ENCODE measurements at regions not wholly inside any gene's neighbourhood (a gene's known extent, or its start where the extent isn't known, plus 50 kb on each side); places are given as distances from the start of the nearest gene placed in this dataset.

DNA sequence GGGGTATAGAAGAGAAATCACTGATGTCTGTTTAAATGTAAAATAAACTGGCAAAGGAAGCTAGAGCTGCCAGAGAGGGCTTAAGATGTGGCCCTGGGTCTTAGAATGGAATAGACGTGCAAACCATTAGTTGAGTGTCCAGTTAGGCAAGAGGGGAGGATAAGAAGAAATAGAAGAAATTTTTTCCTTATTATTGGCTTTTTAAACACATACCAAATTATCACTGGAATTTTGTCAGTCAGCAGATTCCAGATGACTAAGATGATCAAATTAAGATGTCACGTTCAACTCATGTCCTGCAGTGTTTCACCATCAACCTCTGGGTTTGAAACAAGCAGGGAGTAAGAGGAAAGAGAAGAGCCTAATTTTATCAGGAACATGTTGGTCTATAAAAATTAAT, 71.6 kb upstream of the C1orf21 start:
- H3K9me3 Mint-ChIP-seq = no peaks in the 10 kb centered on the region
- no peak overlapping the region for H4K8ac ChIP-seq (replicated peaks; ENCODE audit: insufficient read length, low read depth, low read length)
- H3K79me2 ChIP-seq (ENCODE audit: insufficient read depth, low read length) = no peaks in the 10 kb centered on the region
- no peak overlapping the region for H2AFZ ChIP-seq (ENCODE audit: low read length)
- no peaks in the 10 kb centered on the region for H3K9me3 ChIP-seq (ENCODE audit: control insufficient read depth, low read depth, low read length)
- no peak overlapping the region for H2BK20ac ChIP-seq (ENCODE audit: low read depth, low read length, poor library complexity, severe bottlenecking)
- no peak overlapping the region for H3K56ac ChIP-seq (ENCODE audit: insufficient read length, low read depth, low read length)
- no peak overlapping the region for H2BK12ac ChIP-seq (ENCODE audit: insufficient read length, low read depth, low read length)
- H3K4me2 ChIP-seq (ENCODE audit: insufficient read depth, insufficient read length, low read length) = no peak overlapping the region
- no peaks in the 10 kb centered on the region for H3K23me2 ChIP-seq (ENCODE audit: insufficient read length, low read depth, low read length, poor library complexity, severe bottlenecking)
- no peak for DNase-seq
- no peaks in the 10 kb centered on the region for H3K27me3 ChIP-seq (ENCODE audit: insufficient read depth, low read length)
- no peaks in the 10 kb centered on the region for H3K27me3 Mint-ChIP-seq (ENCODE audit: low read depth)
- no peak overlapping the region for H3K4me3 Mint-ChIP-seq
- no peak overlapping the region for H3K23ac ChIP-seq (ENCODE audit: insufficient read length, low read depth, low read length)
- H2BK15ac ChIP-seq (ENCODE audit: low read depth, low read length) = no peak overlapping the region
- H3K79me1 ChIP-seq (ENCODE audit: insufficient read depth, low read depth, low read length, poor library complexity, severe bottlenecking) = no peaks in the 10 kb centered on the region
- no peak overlapping the region for H4K91ac ChIP-seq (ENCODE audit: insufficient read length, low read depth, low read length)
- no peak overlapping the region for H3K27ac ChIP-seq (ENCODE audit: insufficient read length, low read depth, low read length)
- H3K4me1 Mint-ChIP-seq = peaks cover 4 to 11% of the 10 kb centered on the region in 2 experiments; a peak in 3 of 4 replicates
- no CpG with 5 or more reads among the region's 2 CpGs for WGBS (ENCODE audit: extremely low coverage, insufficient read length, low lambda C conversion rate)
- H3T11ph ChIP-seq (ENCODE audit: low read length) = no peak overlapping the region
- H2BK120ac ChIP-seq (ENCODE audit: low read depth, low read length, poor library complexity, severe bottlenecking) = no peak overlapping the region
- H3K18ac ChIP-seq (ENCODE audit: insufficient read length, low read depth, low read length) = no peak overlapping the region
- no peak overlapping the region for H3K14ac ChIP-seq (ENCODE audit: insufficient read depth, low read length)
- no peaks in the 10 kb centered on the region for H3K4me1 ChIP-seq (ENCODE audit: insufficient read depth, low read length)
- no peak overlapping the region for H3K9ac ChIP-seq (ENCODE audit: extremely low read depth, insufficient read length, low read length)
- no peaks in the 10 kb centered on the region for H3K36me3 Mint-ChIP-seq (ENCODE audit: insufficient read depth in 1 of 3, low read depth in 3 of 3)
- H4K5ac ChIP-seq (ENCODE audit: insufficient read length, low read depth, low read length) = no peak overlapping the region
- no peak overlapping the region for H3K27ac Mint-ChIP-seq
- H3K4ac ChIP-seq (ENCODE audit: low read depth, low read length) = no peak overlapping the region
- H2BK5ac ChIP-seq (ENCODE audit: insufficient read length, low read length) = no peak overlapping the region
- no peaks in the 10 kb centered on the region for H4K20me1 ChIP-seq (ENCODE audit: control insufficient read depth, insufficient read depth, insufficient read length)
- TF ChIP-seq CTCF (conservative IDR thresholded peaks at IDR 0.05) = no peak
- H2AK5ac ChIP-seq (ENCODE audit: insufficient read length, low read length) = no peak overlapping the region
